Coronary artery (tissue), 2 donors: ENCODE measurements at regions not wholly inside any gene's neighbourhood (a gene's known extent, or its start where the extent isn't known, plus 50 kb on each side); places are given as distances from the start of the nearest gene placed in this dataset.

Experiments used
- DNase-seq: peaks from one replicate; pipeline ENCODE4 v3.0.0-alpha.2; 2017; ENCODE audit warnings: low spot score
- H3K27ac ChIP-seq, 2 donors: fragments of 200-600 bp; sonication (generic); one replicate each; pipeline ENCODE4 v1.5.1; 2016 to 2019
- H3K4me3 ChIP-seq: fragments of 200-600 bp; sonication (generic); 2 replicates; pipeline ENCODE4 v1.5.1; 2016; ENCODE audit warnings: mild to moderate bottlenecking, moderate library complexity
- TF ChIP-seq, protein P1 (sequence below): fragments of 200-600 bp; sonication (generic); IDR thresholded peaks from one replicate; pipeline ENCODE4 v1.5.1; 2019; ENCODE audit warnings: antibody characterized with exemption

DNA sequence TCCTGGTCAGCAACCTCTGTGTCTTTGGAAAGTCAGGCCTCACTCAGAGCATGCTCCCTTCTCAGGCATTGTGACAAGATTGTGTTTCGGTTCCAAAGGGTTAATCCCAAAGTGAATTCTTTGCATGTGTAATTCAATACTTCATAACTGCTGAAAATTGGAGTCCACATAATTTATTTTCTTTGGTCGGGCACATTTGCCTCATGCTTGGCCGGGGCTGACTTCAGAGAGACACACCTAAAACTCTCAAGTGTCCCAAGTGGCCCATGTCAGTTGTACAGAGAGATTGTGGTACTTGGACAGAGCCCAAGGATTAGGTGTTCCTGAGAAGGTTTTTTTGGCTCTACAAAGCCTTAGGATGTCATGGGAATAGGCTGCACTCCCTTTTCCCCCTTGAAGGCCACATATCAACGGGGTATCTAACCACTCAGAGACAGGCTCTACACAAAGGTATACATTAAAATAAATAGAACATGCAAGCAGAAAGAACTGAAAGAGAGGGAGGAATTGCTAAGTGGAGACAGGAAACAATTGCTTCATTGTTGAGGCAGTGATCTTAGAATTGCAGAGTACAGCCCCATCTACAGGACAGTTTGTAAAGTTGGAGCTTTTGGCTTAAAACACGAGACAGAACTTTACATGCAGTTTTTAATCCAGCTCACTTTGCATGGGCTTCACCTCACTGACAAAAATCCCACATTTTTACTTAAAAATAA is 1232.3 kb upstream of the ZEB2 start:
- TF ChIP-seq, protein P1, sequence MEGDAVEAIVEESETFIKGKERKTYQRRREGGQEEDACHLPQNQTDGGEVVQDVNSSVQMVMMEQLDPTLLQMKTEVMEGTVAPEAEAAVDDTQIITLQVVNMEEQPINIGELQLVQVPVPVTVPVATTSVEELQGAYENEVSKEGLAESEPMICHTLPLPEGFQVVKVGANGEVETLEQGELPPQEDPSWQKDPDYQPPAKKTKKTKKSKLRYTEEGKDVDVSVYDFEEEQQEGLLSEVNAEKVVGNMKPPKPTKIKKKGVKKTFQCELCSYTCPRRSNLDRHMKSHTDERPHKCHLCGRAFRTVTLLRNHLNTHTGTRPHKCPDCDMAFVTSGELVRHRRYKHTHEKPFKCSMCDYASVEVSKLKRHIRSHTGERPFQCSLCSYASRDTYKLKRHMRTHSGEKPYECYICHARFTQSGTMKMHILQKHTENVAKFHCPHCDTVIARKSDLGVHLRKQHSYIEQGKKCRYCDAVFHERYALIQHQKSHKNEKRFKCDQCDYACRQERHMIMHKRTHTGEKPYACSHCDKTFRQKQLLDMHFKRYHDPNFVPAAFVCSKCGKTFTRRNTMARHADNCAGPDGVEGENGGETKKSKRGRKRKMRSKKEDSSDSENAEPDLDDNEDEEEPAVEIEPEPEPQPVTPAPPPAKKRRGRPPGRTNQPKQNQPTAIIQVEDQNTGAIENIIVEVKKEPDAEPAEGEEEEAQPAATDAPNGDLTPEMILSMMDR, result peak; percentile 38
- H3K27ac ChIP-seq, result peak overlapping the region; percentile 61 to 81
- peak overlapping the region; percentile 36 for H3K4me3 ChIP-seq
- DNase-seq, result no peak

DNA sequence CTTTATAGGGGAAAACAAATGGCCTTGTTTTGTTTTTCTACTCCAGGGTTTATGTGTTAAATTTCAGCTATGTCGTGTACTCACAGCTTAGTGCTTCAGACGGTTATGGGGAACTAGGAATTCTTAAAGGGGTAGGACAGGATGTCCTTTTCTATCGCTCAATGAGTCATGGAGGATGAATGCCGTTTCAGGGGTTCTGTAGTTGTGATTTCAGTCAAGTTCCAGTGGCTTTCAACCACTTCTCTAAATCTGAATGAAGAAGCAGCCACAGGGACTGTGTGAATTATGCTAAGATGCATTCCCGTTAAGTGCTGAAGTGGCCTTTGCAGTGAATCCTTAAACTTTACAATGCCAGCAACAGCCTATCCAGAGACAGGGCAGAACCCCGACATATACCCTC is 1231.7 kb upstream of the ZEB2 start:
- H3K27ac ChIP-seq, result peak overlapping the region; percentile 61 to 81
- DNase-seq, result no peak
- TF ChIP-seq, protein P1, result no peak
- H3K4me3 ChIP-seq, result peak overlapping the region; percentile 36

DNA sequence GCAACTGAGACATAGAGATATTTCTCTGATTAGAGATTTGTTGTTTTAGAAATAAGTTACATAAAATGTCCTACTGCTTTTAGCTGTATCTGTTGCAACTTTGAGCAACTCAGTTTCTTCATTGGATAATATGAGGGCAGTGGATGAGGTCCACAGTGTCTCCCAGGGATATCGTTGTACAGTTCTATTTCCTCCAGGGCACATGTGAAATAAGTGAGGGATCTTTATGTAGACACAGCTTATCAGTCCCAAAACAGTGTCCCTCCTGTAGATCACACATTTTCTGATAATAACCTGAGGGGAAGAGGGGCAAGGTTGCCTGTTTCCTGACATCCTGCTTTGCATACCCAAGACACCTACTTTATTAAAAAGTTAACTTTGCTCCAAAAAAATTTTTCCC is 1231.2 kb upstream of the ZEB2 start:
- TF ChIP-seq, protein P1, result no peak
- DNase-seq, result no peak

DNA sequence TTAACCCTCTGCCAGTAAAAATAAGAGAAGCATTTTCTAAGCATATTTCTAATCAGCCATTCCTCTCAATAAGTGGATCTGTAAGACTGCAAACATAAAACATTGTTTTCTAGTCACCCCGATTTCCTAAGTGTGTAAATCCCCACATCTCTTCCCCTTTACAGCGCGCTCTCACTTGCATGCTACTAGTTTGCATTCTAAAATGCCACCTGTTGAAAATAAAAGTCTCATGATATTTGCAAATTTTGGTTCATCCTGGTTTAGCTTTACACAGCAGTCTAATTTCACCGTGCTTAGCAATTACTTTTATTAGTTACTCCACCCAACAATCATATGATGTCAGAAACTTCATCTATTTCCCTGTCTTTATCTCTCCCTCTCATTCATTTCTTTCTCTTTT is 1230.7 kb upstream of the ZEB2 start:
- H3K4me3 ChIP-seq, result no peak overlapping the region
- peak overlapping the region in 1 of 2 donors; percentile 81 for H3K27ac ChIP-seq
- no peak for DNase-seq
- TF ChIP-seq, protein P1, result no peak

More for the DNA sequence above, 1231.2 kb upstream of the ZEB2 start:
- H3K4me3 ChIP-seq, result no peak overlapping the region
- peak overlapping the region in 1 of 2 donors; percentile 81 for H3K27ac ChIP-seq

DNA sequence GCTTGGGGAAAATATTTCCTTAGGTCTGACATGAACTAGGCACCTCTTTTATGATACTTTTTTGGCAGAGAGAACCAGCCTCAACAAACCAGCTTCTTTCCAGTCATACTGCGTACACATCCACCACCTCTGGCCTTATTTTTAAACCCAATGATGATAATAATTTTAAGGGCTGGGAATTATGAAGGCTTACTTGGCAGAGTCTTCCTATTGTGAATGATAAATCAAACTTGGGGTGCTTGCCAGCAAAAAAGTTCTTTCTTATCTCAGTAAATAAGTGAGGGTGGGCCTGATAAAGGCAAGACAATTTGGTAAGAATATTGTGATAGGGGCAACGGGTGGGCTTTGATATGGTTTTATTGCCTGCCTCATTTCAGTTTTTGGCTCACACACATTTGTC is 1230.2 kb upstream of the ZEB2 start:
- H3K27ac ChIP-seq, result no peak overlapping the region
- TF ChIP-seq, protein P1, result no peak
- no peak for DNase-seq
- no peak overlapping the region for H3K4me3 ChIP-seq

DNA sequence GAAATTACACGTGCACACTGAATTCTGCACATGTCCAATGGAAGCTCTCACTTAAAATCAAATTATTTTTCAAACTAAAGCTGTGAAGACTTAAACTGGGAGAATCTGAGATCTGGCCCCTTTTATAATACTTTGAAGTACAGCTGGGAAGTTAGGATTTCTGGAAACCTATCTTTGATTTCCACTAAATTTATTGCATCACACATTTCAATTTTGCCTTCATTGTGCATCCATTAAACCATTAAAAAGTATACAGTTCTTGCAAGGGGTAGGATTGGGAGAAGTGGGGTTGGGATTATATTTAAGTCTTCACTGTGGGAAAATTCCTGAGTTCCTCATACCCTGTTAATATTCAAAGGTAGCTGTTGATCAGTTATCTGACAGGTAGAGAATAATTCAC is 1229.6 kb upstream of the ZEB2 start:
- TF ChIP-seq, protein P1, result no peak
- Histone ChIP-seq H3K4me3 (no peak overlapping the region), H3K27ac (no peak overlapping the region)
- DNase-seq, result no peak

DNA sequence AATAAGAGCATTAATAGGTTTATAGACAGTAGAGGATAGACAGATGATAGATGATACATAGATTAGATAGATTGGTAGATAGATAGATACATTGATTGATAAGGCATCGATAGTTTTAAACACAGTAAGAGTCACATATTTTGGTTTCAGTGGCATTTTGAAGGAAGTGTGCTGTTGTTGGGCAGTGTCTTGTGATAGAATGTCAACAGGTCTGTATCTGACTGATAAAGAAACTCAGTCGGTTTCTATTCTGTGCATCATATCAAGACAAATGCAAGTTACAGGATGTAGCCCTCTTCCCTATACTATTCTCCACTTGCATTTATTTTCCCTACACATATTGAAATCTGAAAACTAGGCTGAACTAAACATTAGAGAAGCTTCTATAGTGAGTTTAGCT is 1229.0 kb upstream of the ZEB2 start:
- Histone ChIP-seq H3K4me3 (no peak overlapping the region), H3K27ac (no peak overlapping the region)
- TF ChIP-seq, protein P1, result no peak
- DNase-seq, result no peak
